ENCODE measurements at regions not wholly inside any gene's neighbourhood (a gene's known extent, or its start where the extent isn't known, plus 50 kb on each side); places are given as distances from the start of the nearest gene placed in this dataset.

DNA sequence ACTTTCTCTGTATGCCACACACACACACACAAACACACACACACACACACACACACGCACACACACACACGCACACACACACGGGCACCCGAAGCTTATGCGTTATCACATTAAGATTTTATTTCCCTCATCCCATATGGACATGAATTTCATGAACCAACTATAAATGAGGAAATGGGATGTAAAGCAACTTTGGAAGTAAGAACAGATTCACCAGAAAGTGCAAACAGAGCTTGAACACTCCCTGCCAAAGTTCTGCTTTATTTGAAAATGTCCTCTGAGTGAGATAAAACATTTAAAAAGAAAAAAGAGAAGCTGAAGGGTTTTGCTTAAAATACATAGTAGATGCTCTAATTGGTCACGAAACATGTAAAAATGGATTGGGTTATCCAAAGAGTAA is 90.4 kb upstream of the OTX2 start (continued):
- TF ChIP-seq AFF4 (CRISPR knock-in tag; IDR thresholded peaks at IDR 0.05), result no peak
- no peak for TF ChIP-seq TBL1XR1 (IDR thresholded peaks at IDR 0.05; ENCODE audit: low read length in 2 of 2)
- TF ChIP-seq CBFB (CRISPR knock-in tag; IDR thresholded peaks at IDR 0.05), result no peak
- TF ChIP-seq CEBPB (tag; IDR thresholded peaks at IDR 0.05), result no peak
- TF ChIP-seq BDP1 (IDR thresholded peaks at IDR 0.05; ENCODE audit: insufficient read depth, insufficient read length), result no peak
- TF ChIP-seq, protein P1, sequence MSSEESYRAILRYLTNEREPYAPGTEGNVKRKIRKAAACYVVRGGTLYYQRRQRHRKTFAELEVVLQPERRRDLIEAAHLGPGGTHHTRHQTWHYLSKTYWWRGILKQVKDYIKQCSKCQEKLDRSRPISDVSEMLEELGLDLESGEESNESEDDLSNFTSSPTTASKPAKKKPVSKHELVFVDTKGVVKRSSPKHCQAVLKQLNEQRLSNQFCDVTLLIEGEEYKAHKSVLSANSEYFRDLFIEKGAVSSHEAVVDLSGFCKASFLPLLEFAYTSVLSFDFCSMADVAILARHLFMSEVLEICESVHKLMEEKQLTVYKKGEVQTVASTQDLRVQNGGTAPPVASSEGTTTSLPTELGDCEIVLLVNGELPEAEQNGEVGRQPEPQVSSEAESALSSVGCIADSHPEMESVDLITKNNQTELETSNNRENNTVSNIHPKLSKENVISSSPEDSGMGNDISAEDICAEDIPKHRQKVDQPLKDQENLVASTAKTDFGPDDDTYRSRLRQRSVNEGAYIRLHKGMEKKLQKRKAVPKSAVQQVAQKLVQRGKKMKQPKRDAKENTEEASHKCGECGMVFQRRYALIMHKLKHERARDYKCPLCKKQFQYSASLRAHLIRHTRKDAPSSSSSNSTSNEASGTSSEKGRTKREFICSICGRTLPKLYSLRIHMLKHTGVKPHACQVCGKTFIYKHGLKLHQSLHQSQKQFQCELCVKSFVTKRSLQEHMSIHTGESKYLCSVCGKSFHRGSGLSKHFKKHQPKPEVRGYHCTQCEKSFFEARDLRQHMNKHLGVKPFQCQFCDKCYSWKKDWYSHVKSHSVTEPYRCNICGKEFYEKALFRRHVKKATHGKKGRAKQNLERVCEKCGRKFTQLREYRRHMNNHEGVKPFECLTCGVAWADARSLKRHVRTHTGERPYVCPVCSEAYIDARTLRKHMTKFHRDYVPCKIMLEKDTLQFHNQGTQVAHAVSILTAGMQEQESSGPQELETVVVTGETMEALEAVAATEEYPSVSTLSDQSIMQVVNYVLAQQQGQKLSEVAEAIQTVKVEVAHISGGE (CRISPR knock-in tag; IDR thresholded peaks at IDR 0.05), result no peak
- no peak for TF ChIP-seq ZSCAN29 (IDR thresholded peaks at IDR 0.05)
- TF ChIP-seq SREBF1 (IDR thresholded peaks at IDR 0.05; ENCODE audit: borderline replicate concordance, low read depth, low read length), result no peak
- no peak for TF ChIP-seq TSC22D4 (tag; IDR thresholded peaks at IDR 0.05)
- no peak for TF ChIP-seq CSDE1 (IDR thresholded peaks at IDR 0.05)

All from K562 (cell line).